Eye (tissue), 1 donor: ENCODE measurements at regions not wholly inside any gene's neighbourhood (a gene's known extent, or its start where the extent isn't known, plus 50 kb on each side); places are given as distances from the start of the nearest gene placed in this dataset.

ENCODE experiments used
- DNase-seq: peaks from one replicate; pipeline ENCODE4 v3.0.0-alpha.2; 2015

DNA sequence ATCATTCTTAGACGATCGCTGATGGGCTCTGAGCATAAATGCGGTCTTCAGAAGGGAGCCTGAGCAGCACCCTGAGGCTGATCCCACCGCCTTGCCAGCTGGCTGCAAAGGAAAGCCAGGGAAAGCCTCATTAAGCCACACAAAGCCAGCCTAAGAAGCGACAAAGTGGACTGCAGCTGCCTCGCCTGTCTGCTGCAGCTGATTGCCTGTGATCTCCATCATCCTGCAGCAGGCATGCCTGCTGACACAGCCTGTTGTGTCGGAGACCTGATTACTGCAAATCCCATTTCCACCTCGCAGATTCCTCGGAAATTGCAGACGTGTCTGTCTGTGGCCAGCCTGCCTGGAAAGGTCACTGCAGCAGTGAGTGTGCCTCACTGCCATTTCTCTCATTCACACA lies 1087.0 kb upstream of the AUTS2 start:
- peak; percentile 91 for DNase-seq

DNA sequence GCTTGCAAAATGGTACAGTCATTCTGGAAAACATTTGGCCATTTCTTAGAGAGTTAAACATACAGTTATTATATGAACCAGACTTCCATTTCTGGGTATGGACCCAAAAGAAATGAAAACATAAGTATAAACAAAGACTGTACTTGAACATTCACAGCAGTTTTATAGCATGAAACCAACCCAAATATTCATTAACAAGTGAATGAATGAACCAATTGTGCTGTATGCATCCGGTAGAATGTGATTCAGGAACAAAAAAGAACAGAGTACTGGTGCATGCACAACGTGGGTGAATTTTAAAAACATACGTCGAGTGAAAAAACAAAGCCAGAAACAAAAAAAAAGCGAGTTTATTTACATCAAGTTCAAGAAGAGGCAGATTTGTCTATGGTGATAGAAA lies 1085.8 kb upstream of the AUTS2 start:
- DNase-seq: no peak

GRCh38 chr7:68518060-68518459 lies 1080.2 kb upstream of the AUTS2 start:
- no peak for DNase-seq

DNA sequence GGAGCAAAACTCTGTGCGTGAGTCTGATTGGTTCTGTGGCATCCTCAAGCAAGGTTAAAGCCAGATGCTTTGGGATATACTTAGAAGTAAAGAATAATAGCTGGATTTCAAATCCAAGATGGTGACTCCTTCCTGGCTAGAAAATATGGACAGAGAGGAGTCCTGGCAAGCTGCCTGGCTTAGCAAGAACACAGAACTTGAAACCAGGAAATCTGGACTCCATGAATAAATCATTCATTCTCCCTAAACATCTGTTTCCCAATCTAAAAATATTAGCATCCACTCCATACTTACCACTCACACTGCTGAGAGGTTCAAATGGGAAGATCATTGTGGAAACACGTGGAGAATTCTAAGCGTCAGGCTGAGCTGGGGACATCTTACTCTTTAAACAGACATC lies 1074.1 kb upstream of the AUTS2 start:
- DNase-seq: no peak

DNA sequence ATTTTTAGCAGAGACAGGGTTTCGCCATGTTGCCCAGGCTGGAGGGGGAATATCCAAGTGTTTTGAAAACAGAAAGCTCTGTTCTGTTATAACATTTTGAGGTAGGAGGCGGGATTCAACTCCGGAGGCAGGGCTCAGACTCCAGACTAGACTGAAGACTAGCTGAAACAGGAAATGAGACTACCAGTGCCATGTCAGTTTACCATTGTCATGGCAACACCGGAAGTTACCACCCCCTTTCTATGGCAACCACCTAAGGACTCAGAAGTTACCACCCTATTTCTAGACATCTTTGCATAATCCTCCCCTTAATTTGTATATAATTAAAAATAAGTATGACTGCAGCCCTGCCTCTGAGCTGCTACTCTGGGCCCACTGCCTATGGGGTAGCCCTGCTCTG lies 1069.1 kb upstream of the AUTS2 start:
- DNase-seq: no peak

GRCh38 chr7:68535266-68535665 lies 1063.0 kb upstream of the AUTS2 start:
- no peak for DNase-seq

GRCh38 chr7:68537051-68537773 lies 1061.1 kb upstream of the AUTS2 start:
- no peak for DNase-seq

- no peak for DNase-seq
Observed at GRCh38 chr7:68537774-68538071, 1060.6 kb upstream of the AUTS2 start.

DNA sequence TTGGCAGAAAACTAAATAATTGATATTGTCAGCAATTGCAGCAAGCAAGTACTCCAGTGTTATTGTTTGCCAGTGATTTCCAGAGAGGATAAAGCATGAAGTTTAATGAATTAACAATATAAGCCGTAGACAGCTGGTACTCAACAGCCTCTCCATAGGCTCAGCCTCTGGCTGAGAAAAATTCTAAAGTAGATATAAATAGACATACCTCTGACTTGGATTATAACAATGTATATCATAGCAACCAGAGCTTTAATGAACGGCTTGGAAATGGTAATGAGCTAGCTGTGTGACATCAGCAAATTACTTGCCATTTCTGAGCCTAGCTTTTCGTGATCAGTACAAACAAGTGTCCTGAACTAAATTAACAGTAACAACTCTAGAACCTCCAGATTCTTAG lies 1055.4 kb upstream of the AUTS2 start:
- peak; percentile 28 for DNase-seq

GRCh38 chr7:68544851-68545250 lies 1053.4 kb upstream of the AUTS2 start:
- DNase-seq: no peak

DNA sequence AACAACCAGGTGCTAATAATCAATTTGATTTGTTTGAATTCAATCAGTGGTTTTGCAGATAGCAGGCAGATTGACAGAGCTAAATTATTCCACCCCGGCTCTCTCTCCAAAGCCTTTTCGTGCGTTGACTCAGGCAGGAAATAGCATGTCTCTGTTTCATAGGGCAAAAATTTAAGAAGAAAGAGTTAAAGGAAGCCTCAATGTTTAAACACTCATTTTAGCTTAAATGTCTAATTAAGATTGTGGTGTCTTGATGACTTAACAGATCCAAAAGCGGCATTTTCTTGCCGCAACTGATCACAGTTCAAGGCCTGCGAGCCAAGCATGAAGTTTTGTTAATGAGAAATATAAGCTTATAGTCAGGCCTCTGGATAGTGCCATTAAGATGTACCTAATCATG lies 1051.1 kb upstream of the AUTS2 start:
- no peak for DNase-seq

DNA sequence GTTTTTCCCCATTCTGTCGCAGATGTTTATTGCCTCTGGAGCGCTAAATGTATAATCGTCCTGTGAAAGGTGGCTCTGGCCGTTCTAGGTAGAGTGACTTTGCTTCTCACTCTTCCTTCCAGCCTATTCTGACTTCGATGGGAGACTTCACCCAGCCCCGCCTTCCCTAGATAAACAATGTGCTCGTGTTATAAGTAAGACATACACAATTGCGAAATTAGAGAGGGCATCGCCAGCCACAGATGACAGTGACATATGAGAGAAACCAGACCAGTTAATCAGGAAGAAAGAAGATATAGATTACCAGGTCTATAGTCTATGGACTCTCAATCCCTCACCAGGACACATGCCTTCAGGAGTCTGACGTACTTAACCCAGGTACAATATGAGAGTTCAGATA lies 1050.5 kb upstream of the AUTS2 start:
- no peak for DNase-seq

DNA sequence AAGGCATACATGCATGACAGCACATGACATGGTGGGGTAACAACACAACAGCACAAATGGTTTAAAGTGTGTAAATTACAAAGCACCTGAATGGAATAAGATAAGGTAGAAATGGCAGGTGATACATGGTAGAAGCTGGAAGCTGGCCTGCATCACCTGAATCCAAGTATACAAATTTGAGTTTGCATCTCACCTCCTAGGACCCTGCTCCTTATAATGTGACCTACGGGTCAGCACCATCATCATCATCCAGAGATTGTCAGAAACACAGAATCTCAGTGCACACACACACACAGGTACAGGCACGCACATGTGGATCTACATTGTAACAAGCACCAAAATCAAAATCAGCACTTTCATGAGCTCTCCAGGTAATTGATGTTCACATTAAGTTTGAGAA lies 1048.2 kb upstream of the AUTS2 start:
- no peak for DNase-seq

GRCh38 chr7:68550635-68551034 lies 1047.6 kb upstream of the AUTS2 start:
- no peak for DNase-seq

- no peak for DNase-seq
Observed at GRCh38 chr7:68556537-68556936, 1041.7 kb upstream of the AUTS2 start.

- DNase-seq: no peak
Observed at GRCh38 chr7:68559518-68559917, 1038.8 kb upstream of the AUTS2 start.

DNA sequence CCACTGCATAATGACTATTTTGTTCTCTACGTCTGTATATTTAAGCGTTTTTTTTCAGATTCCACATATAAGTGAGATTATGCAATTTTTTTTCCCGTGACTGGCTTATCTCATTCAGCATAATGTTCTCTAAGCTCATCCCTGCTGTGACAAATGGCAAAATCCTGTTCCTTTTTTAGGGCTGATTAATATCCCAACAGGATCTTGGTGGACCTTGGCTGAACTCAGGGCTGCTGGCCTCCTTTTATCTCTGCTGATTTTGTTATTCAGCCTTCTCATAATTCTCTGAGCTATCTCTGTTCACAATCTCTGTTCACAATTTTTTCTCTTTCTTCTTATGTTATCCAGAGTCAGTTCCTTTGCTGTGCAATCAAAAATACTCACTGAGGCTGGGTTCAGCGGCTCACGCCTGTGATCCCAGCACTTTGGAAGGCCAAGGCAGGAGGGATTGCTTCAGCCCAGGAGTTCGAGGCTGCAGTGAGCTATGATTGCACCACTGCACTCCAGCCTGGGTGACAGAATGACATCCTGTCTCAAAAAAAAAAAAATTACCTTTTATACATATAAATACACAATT lies 1035.9 kb upstream of the AUTS2 start:
- no peak for DNase-seq

DNA sequence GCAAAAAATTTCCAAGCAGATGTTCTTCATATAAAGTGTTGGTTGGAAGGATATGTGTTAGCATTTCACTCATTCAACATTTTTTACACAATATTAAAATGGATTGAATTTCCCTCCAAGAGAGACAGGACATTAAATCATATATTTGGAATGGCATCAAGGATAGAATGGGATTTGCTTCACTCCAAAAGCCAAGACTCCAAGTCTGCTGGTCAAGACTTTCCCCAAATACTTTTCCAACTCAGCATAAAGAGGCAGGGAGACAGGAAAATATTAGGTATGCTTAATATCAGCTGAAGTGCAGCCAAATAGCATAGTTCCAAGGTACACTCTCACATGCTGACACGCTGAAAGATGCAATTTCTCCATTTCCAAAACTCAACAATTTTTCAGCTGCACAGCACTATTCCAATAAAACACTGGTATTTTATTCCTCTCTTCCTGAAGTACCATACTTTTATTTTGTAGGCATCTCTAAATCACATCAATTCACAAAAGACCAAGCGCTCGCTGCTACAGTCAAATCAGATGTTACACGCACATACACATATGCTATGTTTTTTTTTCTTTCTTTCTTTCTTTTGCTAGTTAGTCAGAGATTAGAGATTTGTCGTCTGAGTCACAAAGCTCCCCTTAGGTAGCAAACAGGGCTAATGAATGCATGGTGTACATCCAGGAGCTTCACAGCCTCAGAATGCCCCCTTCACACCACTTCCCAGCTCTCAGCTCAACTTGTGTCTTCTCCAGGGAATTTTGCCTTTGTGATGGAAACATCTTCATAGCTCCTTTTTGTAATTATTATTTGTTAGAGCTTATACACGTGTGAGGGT lies 1033.8 kb upstream of the AUTS2 start:
- DNase-seq: peak; percentile 67

GRCh38 chr7:68571286-68571685 lies 1027.0 kb upstream of the AUTS2 start:
- no peak for DNase-seq

- no peak for DNase-seq
Observed at GRCh38 chr7:68573271-68574005, 1024.8 kb upstream of the AUTS2 start.

DNA sequence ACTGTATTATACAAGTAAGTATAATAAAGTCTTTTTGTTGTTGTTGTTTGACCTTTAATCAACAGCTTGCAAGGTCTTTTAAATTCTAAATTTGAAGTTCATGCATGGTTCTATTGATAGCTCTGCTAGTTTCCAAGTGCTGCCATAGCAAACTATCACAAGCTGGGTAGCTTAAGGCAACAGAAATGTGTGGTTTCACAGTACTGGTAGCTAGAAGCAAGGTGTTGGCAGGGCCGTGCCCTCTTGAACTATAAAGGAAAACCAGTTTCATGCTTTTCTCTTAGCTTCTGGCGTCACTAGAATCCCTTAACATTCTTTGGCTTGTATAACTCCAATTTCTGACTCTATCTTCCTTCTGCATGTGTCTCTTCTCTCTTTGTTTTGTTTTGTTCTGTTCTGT lies 1021.9 kb upstream of the AUTS2 start:
- no peak for DNase-seq

DNA sequence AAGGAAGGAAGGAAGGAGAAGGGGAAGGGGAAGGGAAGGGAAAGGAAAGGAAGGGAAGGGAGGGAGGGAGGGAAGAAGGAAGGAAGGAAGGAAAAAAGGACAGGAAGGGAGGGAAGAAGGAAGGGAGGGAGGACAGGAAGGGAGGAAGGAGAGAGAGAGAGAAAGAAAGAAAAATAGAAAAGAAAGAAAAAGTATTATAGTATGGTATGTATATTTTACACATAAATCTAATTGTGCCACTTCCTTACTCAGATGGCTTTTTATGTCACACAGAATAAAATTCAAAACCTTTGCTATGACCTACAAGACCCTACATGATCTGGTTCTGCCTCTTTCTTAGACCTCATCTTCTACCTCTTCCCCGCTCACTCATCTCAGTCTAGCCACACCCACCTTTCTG lies 1016.9 kb upstream of the AUTS2 start:
- no peak for DNase-seq

GRCh38 chr7:68587599-68587998 lies 1010.7 kb upstream of the AUTS2 start:
- no peak for DNase-seq

DNA sequence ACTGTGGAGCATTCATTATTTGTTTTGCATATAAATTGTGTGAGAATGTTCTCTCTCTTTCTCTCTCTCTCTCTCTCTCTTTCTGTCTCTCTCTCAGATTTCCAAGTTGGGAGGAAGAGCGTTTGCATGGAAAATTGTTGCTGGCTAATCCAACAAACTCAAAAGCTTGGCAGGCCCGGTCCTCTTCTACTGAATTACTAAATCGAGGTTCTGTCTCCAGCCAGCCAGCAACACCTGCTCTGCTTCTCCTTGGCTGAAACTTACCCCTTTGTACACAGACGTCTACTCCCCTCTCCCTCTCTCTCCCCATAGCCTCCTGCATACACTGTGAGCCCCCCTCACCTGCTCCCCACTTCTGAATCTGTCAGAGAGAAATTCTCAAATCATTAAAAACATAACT lies 996.4 kb upstream of the AUTS2 start:
- no peak for DNase-seq
